HUES64 (cell line): ENCODE measurements at regions not wholly inside any gene's neighbourhood (a gene's known extent, or its start where the extent isn't known, plus 50 kb on each side); places are given as distances from the start of the nearest gene placed in this dataset.

Experiments used
- H3K27ac ChIP-seq: 2 replicates; pipeline ENCODE4 v1.7.0; 2013; ENCODE audit warnings: low read depth, low read length, inconsistent platforms
- H3K27me3 ChIP-seq: 2 replicates; pipeline ENCODE4 v1.6.1; 2013; ENCODE audit warnings: mild to moderate bottlenecking, low read length; ENCODE audit not compliant: insufficient read depth
- H3K36me3 ChIP-seq: 2 replicates; pipeline ENCODE4 v1.6.1; 2013; ENCODE audit warnings: mild to moderate bottlenecking, low read length; ENCODE audit not compliant: insufficient read depth
- H3K4me1 ChIP-seq: 2 replicates; pipeline ENCODE4 v1.6.1; 2013; ENCODE audit warnings: mild to moderate bottlenecking, low read length, moderate library complexity; ENCODE audit not compliant: insufficient read depth
- H3K4me3 ChIP-seq: 2 replicates; pipeline ENCODE4 v1.5.1; 2013; ENCODE audit warnings: mild to moderate bottlenecking, low read length, moderate library complexity
- H3K9ac ChIP-seq: 2 replicates; pipeline ENCODE4 v1.6.1; 2013; ENCODE audit warnings: mild to moderate bottlenecking, low read depth, low read length
- H3K9me3 ChIP-seq: 2 replicates; pipeline ENCODE4 v1.6.1; 2013; ENCODE audit warnings: low read depth, low read length; ENCODE audit not compliant: insufficient read depth
- WGBS: fragments of 150-250, 120-280 bp; methylation state at CpG from one replicate; pipeline ENCODE4 v1.1.7; 2013; ENCODE audit warnings: missing lambda C conversion rate; 5-methylcytosine and 5-hydroxymethylcytosine counted together

DNA sequence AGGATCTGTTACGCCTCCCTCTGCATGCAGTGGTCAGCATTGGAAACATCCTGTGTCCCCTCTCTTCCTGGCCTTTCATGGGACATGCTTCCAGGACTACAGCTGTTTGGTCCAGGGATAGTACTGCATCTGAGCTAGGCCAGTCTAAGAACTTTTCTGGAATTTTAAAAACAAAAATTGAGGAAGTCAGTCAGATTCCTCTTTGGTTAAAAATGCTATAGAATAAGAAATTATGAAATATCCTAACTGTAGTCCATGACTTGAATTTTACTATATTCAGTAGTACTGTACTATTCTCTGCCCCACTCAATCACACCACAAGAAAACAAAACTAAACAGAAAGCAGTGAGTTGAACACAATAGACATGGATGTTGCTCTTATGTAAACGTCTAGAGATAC is 201.0 kb upstream of the CADM1 start:
- H3K27me3 ChIP-seq: no peaks in the 10 kb centered on the region
- WGBS: 84% methylated on average over 1 of the region's 2 CpGs
- no peaks in the 10 kb centered on the region for H3K4me1 ChIP-seq
- H3K27ac ChIP-seq: no peak overlapping the region
- no peaks in the 10 kb centered on the region for H3K36me3 ChIP-seq
- no peak overlapping the region for H3K4me3 ChIP-seq
- no peak overlapping the region for H3K9ac ChIP-seq
- no peaks in the 10 kb centered on the region for H3K9me3 ChIP-seq

DNA sequence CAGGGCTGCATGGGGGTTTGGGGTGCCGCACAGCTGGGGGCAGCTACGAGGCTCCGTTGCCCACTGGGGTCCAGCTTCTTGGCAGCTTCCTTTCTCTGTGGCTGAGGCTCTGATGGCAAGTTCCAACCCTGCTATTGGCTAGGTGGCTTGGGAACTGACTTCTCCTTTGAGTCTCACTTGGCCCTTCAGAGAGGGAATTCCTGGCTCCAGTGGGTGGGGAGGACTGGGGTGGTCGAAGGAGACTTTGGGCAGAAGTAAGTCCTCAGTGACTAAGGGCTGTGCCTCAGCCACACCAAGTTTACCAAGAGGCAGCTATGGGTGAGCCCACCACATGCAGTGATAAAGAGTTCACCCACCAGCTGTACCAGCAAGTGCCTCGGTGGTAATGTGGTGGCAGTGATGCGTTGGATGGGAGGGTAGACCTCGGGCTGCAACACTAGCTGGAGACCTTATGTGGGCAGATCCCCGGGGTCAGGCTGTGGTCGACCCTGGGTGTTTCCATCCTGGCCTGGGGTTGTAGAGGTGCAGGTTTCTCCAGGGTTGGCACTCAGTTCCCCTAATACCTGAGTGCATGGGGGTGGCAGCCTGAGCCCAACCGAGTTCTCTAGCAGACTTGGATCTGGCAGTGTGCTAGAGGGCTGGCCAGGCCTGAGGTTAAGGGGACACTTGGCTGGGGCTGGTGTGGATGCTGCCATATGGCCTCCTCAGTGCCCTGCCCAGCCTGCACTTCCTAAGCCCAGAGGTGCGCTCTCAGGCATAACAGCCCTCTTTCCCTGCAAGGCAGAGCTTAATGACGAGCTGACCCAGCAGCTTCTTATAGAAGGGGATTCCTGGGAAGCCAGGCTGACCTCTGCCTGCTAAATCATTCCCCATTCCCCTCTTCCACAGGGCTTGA is 197.0 kb upstream of the CADM1 start:
- H3K36me3 ChIP-seq: no peaks in the 10 kb centered on the region
- no peaks in the 10 kb centered on the region for H3K27me3 ChIP-seq
- H3K27ac ChIP-seq: no peak overlapping the region
- no peaks in the 10 kb centered on the region for H3K9me3 ChIP-seq
- WGBS: 82% methylated on average over 12 of the region's 12 CpGs
- H3K4me1 ChIP-seq: peaks cover 2% of the 10 kb centered on the region
- H3K9ac ChIP-seq: no peak overlapping the region
- no peak overlapping the region for H3K4me3 ChIP-seq

DNA sequence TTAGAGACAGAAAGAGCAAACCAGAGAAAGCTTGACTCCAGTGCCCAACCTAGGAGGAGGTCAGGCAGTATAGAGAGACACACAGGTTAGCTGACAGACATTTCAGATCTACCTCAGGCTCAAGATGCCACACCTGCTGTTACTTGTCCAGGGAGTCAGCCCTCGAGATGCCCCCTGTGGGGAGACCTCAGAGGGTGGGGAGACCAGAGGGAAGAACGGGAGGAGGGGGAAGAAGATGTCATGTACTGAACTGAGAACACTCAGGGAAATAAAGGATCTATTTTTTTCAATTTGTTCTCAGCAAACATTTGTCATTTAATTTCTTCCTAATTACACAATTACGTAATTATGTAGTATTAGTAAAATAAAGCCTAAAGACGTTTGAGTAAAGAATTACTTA is 196.3 kb upstream of the CADM1 start:
- Histone ChIP-seq H3K36me3 (no peaks in the 10 kb centered on the region), H3K4me1 (peaks cover 8% of the 10 kb centered on the region), H3K9ac (no peak overlapping the region), H3K4me3 (no peak overlapping the region), H3K27ac (no peak overlapping the region), H3K9me3 (no peaks in the 10 kb centered on the region), H3K27me3 (no peaks in the 10 kb centered on the region)
- WGBS: 64% methylated on average over 4 of the region's 4 CpGs

GRCh38 chr11:115699733-115700132 is 195.5 kb upstream of the CADM1 start:
- no peaks in the 10 kb centered on the region for H3K9me3 ChIP-seq
- no peaks in the 10 kb centered on the region for H3K27me3 ChIP-seq
- H3K9ac ChIP-seq: no peak overlapping the region
- H3K4me3 ChIP-seq: no peak overlapping the region
- no peaks in the 10 kb centered on the region for H3K36me3 ChIP-seq
- no peak overlapping the region for H3K27ac ChIP-seq
- WGBS: 88% methylated on average over 3 of the region's 3 CpGs
- H3K4me1 ChIP-seq: peaks cover 8% of the 10 kb centered on the region

- H3K4me1 ChIP-seq: peaks cover 8% of the 10 kb centered on the region
- no peaks in the 10 kb centered on the region for H3K27me3 ChIP-seq
- H3K9me3 ChIP-seq: no peaks in the 10 kb centered on the region
- no peak overlapping the region for H3K9ac ChIP-seq
- H3K27ac ChIP-seq: no peak overlapping the region
- H3K4me3 ChIP-seq: no peak overlapping the region
- 75% methylated on average over 5 of the region's 5 CpGs for WGBS
- no peaks in the 10 kb centered on the region for H3K36me3 ChIP-seq
Observed at GRCh38 chr11:115699326-115699725, 195.1 kb upstream of the CADM1 start.

- Histone ChIP-seq H3K9me3 (no peaks in the 10 kb centered on the region), H3K4me1 (peaks cover 8% of the 10 kb centered on the region), H3K9ac (no peak overlapping the region), H3K27ac (no peak overlapping the region), H3K4me3 (no peak overlapping the region), H3K27me3 (no peaks in the 10 kb centered on the region), H3K36me3 (no peaks in the 10 kb centered on the region)
- WGBS: 92% methylated on average over 4 of the region's 4 CpGs
Observed at GRCh38 chr11:115698243-115698642, 194.0 kb upstream of the CADM1 start.

- WGBS: 83% methylated on average over 4 of the region's 4 CpGs
Observed at GRCh38 chr11:115696563-115696962, 192.3 kb upstream of the CADM1 start.

DNA sequence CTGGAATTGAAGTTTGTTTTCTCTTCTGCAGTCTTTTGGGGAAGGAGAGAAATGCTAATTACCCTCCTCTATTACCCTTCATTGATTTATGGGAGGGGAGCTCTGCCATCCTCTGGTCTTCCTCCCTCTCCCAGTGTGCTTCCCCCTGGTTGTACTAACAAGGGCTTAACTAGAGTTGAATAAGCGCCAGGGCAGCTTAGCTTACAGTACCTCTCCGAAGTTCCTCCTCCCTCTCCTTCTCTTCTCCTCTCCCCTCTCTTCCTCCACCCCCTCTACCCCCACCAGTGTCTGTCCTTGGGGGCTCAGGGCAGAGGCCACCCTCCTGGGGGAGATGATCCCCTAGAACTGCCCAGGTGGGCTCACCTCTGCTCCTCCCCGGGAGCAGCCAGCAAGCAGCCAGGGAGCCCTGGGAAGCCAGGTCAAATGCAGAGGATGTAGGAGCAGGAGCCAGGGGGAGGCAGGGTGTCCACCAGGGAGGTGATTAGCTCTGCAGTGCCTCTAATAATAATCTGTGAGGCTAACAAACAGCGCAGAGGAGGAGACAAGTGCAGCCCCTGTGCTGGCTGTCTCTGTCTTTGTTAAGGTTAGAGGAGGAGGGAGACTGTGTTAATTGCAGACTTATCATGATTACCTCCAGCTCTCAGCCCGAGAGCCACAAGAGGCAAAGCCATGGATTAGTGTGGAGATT is 191.6 kb upstream of the CADM1 start:
- Histone ChIP-seq H3K27me3 (no peaks in the 10 kb centered on the region), H3K4me1 (peaks cover 8% of the 10 kb centered on the region), H3K4me3 (no peak overlapping the region), H3K27ac (no peak overlapping the region), H3K9ac (no peak overlapping the region), H3K9me3 (no peaks in the 10 kb centered on the region), H3K36me3 (no peaks in the 10 kb centered on the region)
- 70% methylated on average over 5 of the region's 5 CpGs for WGBS

More at GRCh38 chr11:115696563-115696962, 192.3 kb upstream of the CADM1 start:
- H3K4me1 ChIP-seq: peaks cover 8% of the 10 kb centered on the region
- no peaks in the 10 kb centered on the region for H3K36me3 ChIP-seq
- no peak overlapping the region for H3K9ac ChIP-seq
- no peak overlapping the region for H3K27ac ChIP-seq
- H3K27me3 ChIP-seq: no peaks in the 10 kb centered on the region
- no peaks in the 10 kb centered on the region for H3K9me3 ChIP-seq
- no peak overlapping the region for H3K4me3 ChIP-seq

DNA sequence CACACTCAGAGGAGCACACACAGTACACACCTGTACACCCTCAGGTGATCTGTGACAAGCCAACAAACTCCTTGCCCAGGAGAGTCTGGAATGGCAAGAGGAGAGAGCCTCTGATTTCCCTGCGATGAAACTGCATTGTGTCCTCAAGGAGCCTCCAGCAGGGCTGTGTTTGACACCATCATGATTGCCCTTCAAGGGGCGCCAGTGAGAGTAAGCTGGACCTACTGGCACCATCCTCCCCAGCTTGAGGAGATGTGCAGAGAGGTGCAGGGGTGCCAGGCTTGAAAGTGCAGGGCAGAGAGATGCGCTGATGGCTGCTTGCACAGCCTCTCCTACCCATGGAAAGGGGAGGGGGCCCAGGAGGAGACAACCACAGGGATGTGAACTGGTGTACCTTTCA is 188.8 kb upstream of the CADM1 start:
- H3K27ac ChIP-seq: no peak overlapping the region
- H3K9ac ChIP-seq: no peak overlapping the region
- H3K4me3 ChIP-seq: no peak overlapping the region
- H3K27me3 ChIP-seq: 0 out of 2 replicates have a peak, but pooled peaks cover 2% of the 10 kb centered on the region
- no peaks in the 10 kb centered on the region for H3K9me3 ChIP-seq
- WGBS: 87% methylated on average over 3 of the region's 3 CpGs
- H3K36me3 ChIP-seq: no peaks in the 10 kb centered on the region
- peaks cover 8% of the 10 kb centered on the region for H3K4me1 ChIP-seq

GRCh38 chr11:115691030-115691429 is 186.8 kb upstream of the CADM1 start:
- H3K4me1 ChIP-seq: peaks cover 3% of the 10 kb centered on the region; the same call in 1 of the 2 replicates
- H3K9me3 ChIP-seq: no peaks in the 10 kb centered on the region
- no peak overlapping the region for H3K27ac ChIP-seq
- WGBS: 96% methylated on average over 2 of the region's 3 CpGs
- H3K9ac ChIP-seq: no peak overlapping the region
- no peaks in the 10 kb centered on the region for H3K36me3 ChIP-seq
- no peak overlapping the region for H3K4me3 ChIP-seq
- peaks cover 5% of the 10 kb centered on the region; the same call in 1 of the 2 replicates for H3K27me3 ChIP-seq

- Histone ChIP-seq H3K27ac (no peak overlapping the region), H3K4me3 (no peak overlapping the region), H3K36me3 (no peaks in the 10 kb centered on the region), H3K9ac (no peak overlapping the region), H3K27me3 (peaks cover 5% of the 10 kb centered on the region; the same call in 1 of the 2 replicates), H3K9me3 (no peaks in the 10 kb centered on the region), H3K4me1 (no peaks in the 10 kb centered on the region)
- WGBS: 83% methylated on average over 5 of the region's 5 CpGs
Observed at GRCh38 chr11:115687934-115688333, 183.7 kb upstream of the CADM1 start.
